ENCODE measurements at regions not wholly inside any gene's neighbourhood (a gene's known extent, or its start where the extent isn't known, plus 50 kb on each side); places are given as distances from the start of the nearest gene placed in this dataset.

DNA sequence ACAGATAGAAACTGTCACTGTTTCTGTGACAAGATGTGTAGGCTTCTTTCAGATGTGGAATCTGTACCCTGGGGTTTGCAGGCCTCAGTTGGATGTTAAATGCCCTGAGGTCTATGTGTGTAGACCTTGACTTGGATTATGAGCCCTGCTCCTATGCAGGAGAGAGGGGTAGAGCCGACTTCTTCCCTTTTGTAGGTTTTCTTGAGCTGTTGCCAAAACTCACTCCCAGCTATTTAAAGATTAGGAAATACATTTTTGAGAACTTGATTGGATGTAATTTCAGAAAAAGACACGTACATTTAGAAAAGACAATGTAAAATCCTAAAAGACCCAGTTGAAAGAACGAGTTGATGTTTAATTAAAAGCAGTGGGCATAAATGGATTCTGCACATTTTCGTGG, 374.8 kb downstream of the SLC4A3 start:
- DNase-seq = no peak

DNA sequence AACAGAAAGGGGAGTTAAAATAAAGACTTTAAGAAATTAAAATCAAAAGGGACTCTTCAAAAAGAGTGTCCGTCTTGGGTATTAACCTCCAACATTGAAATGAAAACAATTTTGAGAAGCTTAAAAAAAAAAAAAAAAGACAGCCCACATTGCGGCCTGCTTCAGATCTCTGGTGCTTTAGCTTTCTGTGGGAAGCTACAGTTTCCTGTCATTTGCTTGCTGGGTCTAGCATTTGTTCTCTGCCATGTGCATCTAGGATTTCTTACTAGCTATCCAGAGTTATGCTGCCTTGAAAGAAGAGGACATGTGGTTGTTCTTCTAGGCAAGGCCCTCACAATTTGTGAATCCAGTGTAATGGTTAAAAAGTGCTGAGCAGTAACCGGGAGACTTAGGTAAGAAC, 375.3 kb downstream of the SLC4A3 start:
- DNase-seq = no peak

DNA sequence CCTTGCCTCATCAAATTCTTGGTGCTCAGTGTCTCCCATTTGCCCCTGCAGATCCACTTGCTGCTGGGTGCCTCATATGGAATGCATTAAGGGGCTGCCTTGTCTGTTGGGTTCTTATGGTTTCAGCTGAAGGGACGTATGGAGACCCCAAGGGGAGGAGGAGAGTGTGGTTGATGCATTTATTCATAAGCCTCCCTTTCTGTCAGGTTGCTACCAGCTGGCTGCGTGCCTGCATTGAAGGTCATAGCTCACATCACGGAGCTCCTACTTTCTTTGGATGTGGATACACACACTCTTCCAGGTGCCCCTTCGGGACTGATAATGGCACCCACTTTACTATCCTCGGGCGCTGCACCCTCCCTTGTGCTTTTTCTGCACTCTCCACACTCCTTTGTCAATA, 377.9 kb downstream of the SLC4A3 start:
- DNase-seq = no peak

DNA sequence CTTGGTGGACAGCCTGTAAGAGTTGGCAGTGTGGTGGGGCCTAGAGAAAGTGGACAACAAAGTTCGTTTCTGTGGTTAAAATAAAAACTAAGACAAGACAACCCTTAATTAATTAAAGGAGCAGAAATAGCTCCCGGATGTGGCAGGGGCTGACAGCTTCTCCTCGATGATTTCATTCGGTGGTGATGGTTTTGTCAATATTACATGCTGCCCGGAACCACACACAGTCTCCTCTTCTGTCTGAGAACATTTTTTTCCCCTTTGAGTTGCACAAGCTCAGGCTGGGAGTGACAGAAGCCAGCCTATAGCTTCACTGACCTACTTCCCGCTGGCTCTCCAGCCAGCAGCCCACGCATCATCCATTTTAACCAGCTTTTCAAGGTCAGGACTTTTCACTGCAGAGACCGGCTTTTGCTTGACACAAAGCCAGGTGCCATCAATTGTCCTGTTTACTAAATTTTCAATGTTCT, 378.8 kb downstream of the SLC4A3 start:
- no peak for DNase-seq

DNA sequence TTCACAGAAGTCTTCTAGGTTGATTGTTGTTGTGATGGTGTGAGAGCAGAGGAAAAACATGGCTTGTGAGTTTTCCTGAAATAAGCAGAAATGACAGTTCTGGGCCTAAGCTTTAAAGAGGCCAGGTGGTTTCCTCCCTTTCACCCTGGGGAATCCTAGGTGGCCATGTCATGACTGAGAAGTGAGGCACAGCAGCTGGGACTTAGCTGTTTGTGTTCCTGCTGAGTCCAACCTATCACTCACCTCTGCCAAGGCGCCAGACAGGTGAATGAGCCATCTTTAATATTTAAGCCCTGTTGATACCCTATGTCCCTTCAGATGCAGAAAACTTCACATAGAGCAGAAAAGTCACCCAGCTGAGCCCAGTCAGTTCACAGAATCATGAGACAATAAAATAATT, 384.4 kb downstream of the SLC4A3 start:
- no peak for DNase-seq

GRCh38 chr2:220014961-220015360, 387.5 kb downstream of the SLC4A3 start:
- DNase-seq = no peak

DNA sequence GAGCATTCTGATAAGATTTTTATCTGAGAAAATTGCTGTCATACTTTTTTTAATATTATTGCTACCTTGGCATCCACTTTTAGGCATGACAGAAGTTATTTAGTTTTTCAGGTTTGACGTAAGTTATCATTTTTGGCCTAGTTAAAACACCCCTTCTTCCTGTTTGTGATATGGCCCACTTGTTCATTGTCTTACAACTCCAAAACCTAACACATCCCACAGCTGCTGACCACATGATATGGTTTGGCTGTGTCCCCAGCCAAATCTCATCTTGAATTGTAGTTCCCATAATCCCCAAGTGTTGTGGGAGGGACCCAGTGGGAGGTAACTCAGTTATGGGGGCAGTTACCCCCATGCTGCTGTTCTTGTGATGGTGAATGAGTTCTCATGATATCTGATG, 388.1 kb downstream of the SLC4A3 start:
- DNase-seq = no peak

- DNase-seq = no peak
Measured at GRCh38 chr2:220025207-220025606, 397.8 kb downstream of the SLC4A3 start.

DNA sequence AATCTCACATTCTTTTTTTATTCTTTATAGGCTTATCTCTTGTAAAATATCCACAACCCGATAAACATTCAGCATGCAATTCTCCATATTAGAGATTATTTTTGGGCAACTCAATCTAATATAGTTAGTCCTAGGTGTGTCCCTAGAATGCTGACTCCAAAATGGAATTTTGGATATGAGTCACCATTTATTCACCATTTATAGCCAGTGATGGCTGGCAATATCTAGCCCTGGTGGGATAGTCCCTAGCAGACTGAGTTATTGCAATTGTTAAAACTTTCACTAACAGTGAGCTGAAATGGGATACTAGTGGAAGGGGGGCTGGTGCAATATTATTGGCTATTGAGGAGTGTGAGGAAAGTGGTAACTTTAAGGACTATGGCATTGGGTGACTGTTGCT, 401.6 kb downstream of the SLC4A3 start:
- DNase-seq = no peak

DNA sequence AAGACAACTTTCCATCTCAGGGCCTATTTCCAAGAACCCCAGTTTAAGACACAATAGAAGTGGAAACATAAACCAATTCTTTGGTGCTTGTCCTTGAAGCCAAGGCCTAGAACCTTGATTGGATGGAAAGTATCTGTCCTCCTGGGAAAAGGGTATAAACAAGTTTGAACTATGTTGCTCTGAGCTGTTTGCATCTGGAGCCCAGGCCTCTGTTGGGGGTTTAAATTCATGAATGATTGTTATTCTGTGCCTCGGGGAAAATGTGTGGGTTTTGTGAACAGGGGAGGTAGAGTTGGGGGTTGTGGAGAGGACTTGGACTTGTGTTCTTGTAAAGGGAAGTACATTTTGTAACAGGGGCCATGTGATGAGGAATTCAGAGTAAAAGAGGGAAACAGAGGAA, 406.1 kb downstream of the SLC4A3 start:
- DNase-seq = no peak

DNA sequence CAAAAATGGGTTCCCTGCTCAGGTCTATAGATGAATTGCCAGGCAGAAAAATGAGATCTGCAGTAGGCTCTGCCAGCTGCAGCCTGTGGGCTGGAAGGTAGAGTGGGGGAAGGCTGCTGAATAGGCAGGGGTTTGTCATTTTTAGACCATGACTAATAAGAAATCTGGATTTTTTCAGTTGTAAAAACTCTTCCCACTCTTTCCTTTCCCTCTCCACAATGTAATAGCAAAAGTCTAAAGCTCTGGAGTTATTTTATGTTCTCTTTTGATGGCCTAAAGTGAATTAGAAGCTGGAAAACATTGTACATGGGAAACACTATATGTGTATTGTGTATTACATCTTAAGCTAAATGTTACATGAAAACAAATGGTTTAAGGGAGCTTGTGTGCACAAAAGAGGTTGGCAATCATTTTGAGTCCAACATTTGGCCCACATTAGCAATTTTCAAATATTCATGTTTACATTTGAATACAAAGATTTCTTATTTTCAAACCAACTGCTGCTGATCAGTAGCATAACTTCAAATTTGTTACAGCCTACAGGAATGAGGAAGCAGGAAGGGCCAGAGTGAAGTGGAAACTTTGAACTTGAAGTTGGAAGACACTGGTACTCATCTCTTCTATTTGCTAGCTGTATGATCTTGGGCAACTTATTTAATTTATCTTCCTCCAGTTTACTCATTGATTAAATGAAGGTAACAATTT, 407.1 kb downstream of the SLC4A3 start:
- DNase-seq = no peak

DNA sequence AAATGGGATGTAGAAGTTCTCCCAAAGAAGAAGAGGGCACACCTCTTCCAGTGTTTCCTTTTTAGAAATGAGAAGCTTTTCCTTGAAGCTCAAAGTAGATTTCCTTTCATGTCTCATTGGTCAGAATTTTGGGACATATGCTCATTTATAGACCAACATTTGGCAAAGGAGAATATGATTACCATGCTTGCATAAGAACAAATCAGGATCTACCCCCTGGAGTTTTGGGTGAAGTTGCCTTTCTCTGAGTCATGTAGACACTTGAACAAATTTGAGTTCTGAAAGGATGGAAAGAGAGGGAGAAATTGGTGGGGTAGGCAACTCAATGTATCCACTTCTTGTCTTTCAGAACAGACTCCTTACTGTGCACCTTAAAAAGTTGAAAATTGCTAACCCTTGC, 409.0 kb downstream of the SLC4A3 start:
- DNase-seq = no peak

DNA sequence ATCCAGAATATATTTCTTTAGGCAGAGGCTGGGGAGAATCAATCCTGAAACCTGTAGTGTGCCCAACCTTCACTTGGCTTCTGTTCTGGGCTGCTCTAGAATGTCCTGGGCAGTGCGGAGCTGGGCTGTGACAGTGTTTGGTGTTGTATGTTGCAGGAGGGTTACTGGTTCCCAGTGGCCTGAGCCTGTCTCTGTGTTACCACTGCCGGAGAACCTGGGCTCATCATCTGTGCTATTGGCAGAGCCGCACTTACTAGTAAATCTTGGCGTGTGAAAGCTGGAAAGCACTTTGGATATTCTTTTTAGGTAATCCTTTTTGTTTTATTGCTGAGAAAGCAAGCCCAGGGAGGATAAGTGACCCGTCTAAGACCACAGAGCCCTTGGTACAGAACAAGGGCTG, 412.9 kb downstream of the SLC4A3 start:
- no peak for DNase-seq

DNA sequence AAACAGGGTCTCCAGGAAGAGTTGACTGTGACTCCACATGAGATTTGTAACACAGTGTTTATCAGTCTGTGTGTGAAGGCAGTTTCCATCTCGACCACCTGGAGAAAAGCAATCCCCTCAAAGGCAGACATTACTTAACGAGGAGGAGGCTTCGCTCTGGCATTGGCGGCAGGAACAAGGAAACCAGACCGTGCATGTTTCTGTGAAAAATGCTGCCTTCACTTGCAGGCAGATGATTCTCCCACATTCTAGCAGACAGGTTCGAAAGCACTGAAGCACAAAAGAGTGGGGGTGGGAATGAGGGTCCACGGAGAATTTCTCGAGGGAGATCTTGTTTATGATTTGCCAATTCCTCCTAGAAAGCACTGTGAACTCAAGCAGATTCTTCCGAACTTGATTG, 414.0 kb downstream of the SLC4A3 start:
- DNase-seq = no peak

DNA sequence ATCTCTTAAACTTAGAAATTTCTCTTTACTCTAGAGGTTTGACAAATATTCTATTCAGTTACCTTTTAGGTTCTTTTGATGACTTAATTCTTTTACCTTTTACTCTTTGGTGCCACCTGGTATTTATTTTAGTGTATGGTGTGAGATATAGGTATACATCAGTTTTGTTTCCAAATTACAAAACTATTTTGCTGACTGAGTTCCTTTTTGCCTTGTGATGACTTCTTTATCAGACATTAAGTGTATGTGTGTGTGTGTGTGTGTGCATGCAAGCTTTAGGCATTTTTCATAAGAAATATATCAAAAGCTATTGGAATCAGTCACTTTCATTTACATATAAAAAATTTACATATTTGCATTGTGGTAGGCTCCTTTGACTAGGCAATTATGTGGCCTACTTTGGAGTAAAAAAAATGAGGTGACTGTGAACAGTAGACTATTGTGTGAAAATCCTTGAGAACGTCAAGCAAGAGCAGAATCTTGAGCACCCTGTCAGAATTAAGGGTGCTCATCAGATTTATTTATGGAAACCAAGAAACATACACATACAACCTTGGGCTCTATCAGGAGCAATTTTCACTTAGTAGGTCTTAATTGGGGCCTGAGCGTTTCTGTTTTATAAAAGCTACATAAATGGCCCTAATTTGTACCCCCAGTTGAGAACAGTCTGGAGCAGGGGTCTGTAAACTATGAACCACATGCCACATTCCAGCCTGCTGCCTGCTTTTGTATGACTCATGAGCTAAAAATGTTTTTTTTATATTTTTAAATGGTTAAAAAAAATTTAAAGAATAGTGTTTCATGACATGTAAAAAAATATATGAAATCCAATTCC, 415.9 kb downstream of the SLC4A3 start:
- no peak for DNase-seq

DNA sequence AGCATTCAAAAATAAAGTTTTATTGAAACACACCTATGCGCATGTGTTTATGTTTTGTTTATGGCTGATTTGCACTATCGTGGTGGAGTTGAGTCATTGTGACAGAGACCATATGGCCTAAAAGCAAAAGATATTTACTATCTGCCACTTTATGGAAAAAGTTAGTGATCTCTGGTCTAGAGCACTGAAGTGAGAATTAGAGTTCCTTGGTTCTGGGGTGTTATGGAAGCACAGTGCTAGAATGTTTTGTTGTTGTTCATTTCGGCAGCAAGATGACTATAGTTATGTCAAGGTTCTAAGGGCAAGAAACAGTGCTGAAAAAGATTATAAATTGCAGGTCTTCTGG, 416.5 kb downstream of the SLC4A3 start:
- no peak for DNase-seq

DNA sequence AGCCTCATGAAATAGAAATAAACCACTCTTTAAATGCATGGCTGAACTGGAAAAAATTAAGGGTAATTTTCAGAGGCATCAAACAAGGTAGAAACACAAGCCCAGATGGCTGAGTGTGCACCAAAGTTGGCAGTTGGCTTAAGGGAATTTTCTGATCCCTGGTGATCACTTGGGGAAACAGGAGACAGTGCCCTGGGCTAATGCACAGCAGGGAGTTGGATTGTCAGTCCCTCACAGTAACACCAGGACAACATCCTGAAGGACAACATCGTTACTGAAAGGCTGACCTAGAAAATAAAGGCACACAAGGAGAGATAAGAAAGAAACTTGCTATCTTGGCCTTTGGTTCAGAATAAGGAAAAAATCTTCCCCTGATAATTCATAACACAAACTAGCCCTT, 417.0 kb downstream of the SLC4A3 start:
- DNase-seq = no peak

- DNase-seq = no peak
Measured at GRCh38 chr2:220046507-220046906, 419.1 kb downstream of the SLC4A3 start.

GRCh38 chr2:220051716-220052115, 424.3 kb downstream of the SLC4A3 start:
- DNase-seq = no peak

DNA sequence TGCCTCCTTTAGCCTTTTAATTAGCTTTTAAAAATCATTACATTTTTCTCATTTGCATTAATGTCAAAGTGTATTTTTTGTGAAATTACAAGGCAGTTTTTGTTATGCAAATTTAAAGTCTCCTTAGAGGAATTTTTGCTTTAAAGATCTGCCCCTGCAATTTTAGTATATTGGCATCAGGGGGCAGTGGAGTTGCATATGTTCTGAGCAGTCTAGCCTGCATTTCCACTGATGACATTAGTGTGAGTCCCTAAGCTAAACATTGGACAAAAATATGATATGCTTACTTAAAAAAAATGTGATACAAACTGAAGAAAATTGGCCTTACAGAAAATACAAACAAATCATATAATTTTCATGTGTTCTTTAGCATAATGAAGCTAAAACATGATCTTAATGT, 426.5 kb downstream of the SLC4A3 start:
- no peak for DNase-seq

GRCh38 chr2:220057391-220057790, 430.0 kb downstream of the SLC4A3 start:
- DNase-seq = no peak

DNA sequence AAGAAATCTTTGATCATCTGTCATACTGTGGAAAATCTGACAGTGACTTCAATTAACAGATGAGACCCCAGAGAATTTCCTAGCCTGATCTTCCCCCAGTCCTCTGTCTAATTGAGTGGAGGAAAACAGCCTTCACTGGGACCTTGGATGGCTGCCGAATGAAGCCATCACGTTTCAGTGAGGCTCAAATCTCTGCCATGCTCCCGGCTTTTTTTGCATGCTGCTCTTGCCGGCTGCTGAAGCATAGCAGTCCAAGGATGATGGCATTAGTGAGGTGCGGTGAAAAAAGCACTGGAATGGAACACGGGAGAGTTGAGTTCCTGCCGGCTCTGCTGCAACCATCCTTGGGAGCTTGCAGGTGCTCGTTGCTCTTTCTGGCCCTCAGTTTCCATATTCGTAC, 430.5 kb downstream of the SLC4A3 start:
- DNase-seq = no peak

DNA sequence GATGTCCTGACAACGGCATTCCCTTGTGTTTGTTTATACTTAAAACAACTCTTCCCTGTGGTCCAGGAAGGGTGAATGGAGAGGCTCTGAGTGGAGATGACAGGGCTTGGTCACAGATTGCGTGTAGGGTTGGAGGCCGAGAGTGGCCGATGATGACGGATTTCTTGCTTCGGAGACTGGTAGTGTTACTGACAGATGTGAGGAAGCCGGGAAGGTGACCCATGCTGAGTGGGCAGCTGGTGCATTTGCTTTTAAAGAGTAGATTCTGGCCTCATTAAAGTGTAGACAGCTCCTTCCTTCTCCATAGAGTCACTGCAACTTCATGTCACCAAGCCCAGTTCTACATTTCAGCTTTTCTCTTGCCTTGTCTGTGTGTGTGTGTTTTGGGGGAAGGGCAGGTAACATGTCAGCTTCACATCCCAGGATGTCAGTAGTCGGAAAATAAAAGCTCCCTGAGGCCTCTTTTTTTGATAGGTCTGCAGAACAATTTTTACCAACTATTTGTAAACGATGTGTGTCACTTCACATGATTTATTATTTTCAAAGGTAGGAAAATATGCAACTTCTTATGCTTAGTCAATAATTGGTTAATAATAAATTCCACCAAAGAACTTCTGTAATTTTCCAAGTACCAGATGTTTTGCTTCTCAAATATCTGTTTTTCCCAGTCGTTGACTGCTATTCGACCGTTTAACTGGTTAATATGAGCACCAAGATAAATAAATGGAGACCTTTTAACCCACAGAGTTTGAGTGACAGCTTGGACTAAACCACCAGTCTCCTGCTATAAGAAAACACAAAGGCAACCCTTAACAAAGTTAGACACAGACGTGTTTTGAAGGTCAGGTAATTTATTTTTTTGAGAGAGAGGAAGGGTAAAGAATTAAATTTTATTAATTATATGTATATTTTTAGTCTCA, 436.9 kb downstream of the SLC4A3 start:
- DNase-seq = no peak

DNA sequence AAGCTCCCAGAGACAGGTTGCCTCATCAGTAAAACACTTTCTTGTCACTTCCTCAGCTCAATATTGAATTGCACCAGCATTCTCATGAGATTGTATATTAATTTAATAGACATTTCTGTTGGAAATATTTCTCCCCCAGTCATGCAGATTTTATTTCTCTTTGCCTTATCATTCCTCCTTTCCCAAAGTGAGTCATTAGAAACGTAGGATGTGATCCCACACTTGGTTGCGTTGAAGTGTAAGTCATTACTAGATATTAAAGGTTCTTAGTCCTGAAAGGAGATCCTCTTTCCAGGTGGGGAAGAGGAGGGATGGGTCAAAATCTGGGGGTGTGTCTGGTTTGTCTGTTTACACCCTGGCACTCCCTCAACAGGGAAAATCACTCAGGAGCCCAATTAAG, 438.2 kb downstream of the SLC4A3 start:
- DNase-seq = no peak

All from amniotic stem cell (primary cell).